C4-2B (cell line): ENCODE measurements at regions not wholly inside any gene's neighbourhood (a gene's known extent, or its start where the extent isn't known, plus 50 kb on each side); places are given as distances from the start of the nearest gene placed in this dataset.

Experiments
- H3K27ac ChIP-seq: fragments of 450-650 bp; 2 replicates; pipeline ENCODE4 v1.5.1; 2017
- ZFX ChIP-seq: fragments of 450-650 bp; IDR thresholded peaks from 2 replicates; pipeline ENCODE4 v1.6.1; 2017
- TF ChIP-seq, protein P1 (sequence below): fragments of 450-650 bp; conservative IDR thresholded peaks from 2 replicates; pipeline ENCODE4 v1.5.1; 2017; ENCODE audit warnings: mild to moderate bottlenecking

DNA sequence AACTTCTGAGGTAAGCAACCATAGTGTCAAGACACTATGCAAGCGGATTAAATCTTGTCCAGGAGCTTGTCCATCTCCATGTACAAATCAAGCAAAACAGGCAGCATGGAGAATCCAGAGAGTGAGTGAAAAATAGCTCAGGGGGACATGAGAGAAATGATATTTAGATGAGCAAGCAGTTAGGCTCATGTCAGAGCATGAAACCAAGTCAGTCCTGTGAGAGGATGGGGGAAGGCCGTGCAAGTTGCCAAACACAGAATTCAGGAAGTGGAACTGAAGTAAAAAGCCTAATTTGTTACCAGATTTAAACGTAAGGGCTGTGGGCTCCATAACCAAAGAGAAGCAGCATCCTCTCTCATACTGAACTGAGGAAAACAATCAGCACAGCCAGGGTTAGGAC is 995.9 kb downstream of the MCTP2 start:
- H3K27ac ChIP-seq = no peak overlapping the region
- TF ChIP-seq, protein P1, sequence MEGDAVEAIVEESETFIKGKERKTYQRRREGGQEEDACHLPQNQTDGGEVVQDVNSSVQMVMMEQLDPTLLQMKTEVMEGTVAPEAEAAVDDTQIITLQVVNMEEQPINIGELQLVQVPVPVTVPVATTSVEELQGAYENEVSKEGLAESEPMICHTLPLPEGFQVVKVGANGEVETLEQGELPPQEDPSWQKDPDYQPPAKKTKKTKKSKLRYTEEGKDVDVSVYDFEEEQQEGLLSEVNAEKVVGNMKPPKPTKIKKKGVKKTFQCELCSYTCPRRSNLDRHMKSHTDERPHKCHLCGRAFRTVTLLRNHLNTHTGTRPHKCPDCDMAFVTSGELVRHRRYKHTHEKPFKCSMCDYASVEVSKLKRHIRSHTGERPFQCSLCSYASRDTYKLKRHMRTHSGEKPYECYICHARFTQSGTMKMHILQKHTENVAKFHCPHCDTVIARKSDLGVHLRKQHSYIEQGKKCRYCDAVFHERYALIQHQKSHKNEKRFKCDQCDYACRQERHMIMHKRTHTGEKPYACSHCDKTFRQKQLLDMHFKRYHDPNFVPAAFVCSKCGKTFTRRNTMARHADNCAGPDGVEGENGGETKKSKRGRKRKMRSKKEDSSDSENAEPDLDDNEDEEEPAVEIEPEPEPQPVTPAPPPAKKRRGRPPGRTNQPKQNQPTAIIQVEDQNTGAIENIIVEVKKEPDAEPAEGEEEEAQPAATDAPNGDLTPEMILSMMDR = no peak
- no peak for TF ChIP-seq ZFX

DNA sequence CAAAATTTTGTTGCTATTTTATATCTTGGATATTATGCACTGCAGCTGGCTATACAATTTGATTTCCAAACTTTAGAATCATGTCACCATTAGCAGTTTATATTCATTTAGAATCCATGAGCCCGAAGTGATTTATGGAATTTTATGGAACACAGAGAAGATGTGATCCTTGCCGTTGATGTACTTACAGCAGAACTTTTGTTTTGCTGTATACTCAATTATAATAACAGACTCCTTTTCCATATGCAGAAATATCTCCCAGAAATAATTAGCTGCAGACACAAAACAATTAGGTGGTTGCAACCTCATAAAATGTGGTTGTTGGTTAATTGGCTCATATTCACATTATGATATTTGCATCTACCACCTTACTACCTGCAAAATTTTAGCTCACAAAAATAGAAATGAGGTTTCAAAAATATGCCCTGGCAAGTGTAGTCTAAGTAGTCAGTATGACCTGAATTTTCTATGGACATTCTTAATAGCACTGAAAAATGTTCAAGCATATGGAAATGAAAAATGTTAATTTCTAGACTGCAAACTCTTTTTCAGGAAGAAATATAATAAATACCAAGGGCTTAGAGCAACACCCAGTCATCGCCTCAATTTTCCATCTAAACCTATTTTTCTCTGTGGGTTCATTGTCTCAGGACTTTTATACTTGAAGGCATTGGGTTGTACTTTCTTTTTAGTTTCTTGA is 997.6 kb downstream of the MCTP2 start:
- H3K27ac ChIP-seq = no peak overlapping the region
- no peak for TF ChIP-seq ZFX
- TF ChIP-seq, protein P1 = no peak

DNA sequence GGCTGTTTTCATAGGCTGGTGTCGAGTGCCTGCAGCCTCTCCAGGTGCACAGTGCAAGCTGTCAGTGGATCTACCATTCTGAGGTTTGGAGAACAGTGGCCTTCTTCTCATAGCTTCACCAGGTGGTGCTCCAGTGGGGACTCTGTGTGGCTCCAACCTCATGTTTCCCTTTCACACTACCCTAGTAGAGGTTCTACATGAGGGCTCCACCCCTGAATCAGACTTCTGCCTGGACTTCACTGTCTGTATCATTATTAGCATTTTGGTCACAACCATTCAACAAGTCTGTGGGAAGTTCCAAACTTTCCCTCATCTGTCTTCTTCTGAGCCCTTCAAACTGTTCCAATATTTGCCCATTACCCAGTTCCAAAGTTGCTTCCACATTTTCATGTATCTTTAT is 1003.7 kb downstream of the MCTP2 start:
- no peak for TF ChIP-seq ZFX
- TF ChIP-seq, protein P1 = no peak
- no peak overlapping the region for H3K27ac ChIP-seq

DNA sequence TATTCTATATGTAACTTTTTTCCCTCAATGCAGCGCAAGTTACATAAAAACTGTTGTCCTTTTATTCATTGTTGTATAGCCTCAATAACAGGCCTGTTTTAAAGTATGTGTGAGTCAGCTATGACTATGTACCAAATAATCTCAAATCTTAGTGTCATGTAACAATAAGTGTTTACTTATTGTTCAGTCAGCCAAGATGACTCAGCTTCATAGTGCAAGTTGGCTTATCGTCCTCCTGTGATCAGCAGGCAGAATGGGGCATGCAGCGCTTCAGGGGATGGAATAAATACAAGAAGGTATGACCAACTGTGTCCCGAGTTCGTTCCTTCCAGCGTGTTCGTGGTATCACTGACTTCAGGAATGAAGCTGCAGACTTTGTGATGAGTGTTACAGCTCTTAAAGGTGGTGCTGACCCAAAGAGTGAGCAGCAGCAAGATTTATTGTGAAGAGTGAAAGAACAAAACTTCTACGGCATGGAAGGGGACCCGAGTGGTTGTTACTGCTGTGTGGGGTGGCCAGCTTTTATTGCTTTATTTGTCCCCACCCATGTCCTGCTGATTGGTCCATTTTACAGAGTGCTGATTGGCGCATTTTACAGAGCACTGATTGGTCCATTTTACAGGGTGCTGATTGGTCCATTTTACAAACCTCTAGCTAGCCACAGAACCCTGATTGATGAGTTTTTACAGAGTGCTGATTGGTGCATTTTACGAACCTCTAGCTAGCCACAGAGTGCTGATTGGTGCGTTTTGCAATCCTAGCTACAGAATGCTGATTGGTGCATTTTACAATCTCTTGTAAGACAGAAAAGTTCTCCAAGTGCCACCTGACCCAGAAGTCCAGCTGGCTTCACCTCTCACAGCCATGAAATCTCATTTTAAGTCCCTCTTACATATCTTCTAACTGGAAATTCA is 1016.0 kb downstream of the MCTP2 start:
- peak overlapping the region; percentile 43; the same call in 1 of the 2 replicates for H3K27ac ChIP-seq
- TF ChIP-seq, protein P1 = no peak
- TF ChIP-seq ZFX = no peak

DNA sequence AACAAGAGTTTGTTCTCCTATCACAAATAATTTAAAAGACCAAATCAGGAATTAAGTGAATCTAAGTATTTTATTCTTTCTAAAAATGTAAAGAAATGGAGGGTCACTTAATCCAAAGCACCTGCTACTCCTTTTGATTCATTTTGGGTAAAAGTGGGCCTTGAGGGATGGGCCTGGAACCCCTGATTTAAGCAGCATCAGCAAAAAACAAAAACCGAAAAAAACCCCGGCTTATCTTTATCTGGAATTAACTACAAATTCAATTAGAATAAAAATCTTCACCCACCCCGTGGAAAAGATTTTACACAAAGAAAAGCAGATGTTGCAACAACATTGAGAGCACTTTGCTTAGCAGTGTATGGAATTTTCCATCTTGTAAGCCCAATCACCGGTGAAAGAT is 1018.2 kb downstream of the MCTP2 start:
- no peak for TF ChIP-seq ZFX
- TF ChIP-seq, protein P1 = no peak
- no peak overlapping the region for H3K27ac ChIP-seq

DNA sequence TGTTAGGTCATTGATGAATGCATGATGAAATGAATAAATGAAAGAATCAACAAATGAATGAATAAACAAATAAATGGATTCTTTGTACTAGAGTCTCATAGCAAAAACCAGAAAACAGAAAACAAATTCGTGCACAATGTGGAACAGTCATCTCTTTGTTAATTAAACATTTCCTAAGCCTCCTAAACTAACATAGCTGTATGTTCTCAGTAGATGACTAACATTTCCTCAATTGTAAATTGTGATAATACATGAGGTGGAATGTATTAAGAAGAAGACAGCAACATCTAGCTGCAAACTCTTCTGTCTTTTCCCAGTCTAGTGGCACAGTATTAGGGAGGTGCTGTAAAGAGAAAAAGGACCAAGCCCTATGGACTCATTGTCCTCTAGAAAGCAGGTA is 1021.0 kb downstream of the MCTP2 start:
- H3K27ac ChIP-seq = no peak overlapping the region
- TF ChIP-seq, protein P1 = no peak
- no peak for TF ChIP-seq ZFX

DNA sequence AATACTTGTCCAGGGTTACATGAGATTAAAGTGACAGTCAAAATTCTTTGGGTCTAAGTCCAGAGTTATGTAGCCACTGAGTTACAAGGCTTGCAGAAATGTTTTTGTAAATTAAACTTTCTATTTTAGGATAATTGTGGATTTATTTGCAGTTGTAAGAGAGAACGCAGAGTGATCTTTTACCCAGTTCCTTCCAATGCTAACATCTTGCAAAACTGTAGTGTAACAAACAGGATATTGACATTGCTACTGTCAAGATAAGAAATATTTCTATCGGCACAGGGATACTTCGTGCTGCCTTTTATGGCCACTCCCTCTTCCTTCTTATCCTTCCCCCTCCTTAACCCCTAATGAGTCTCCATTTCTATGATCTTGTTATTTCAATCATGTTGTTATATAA is 1022.9 kb downstream of the MCTP2 start:
- no peak overlapping the region for H3K27ac ChIP-seq
- TF ChIP-seq ZFX = no peak
- TF ChIP-seq, protein P1 = no peak
